Type B pancreatic cell (in vitro differentiated cells): ENCODE measurements at regions not wholly inside any gene's neighbourhood (a gene's known extent, or its start where the extent isn't known, plus 50 kb on each side); places are given as distances from the start of the nearest gene placed in this dataset.

Experiments
- DNase-seq: peaks from one replicate; pipeline ENCODE4 v3.0.0; 2021; ENCODE audit warnings: mixed read lengths; ENCODE audit not compliant: unreplicated experiment; ENCODE audit errors: extremely low spot score
- H3K27ac Mint-ChIP-seq: 2 replicates; pipeline ENCODE4 v1.8.0; 2021; ENCODE audit warnings: mild to moderate bottlenecking, mixed read lengths
- H3K27me3 Mint-ChIP-seq: 2 replicates; pipeline ENCODE4 v1.8.0; 2021; ENCODE audit warnings: mixed read lengths
- H3K36me3 Mint-ChIP-seq: 2 replicates; pipeline ENCODE4 v1.8.0; 2021; ENCODE audit warnings: mixed read lengths
- H3K4me1 Mint-ChIP-seq: one replicate; pipeline ENCODE4 v1.8.0; 2021; ENCODE audit warnings: mixed read lengths; ENCODE audit not compliant: unreplicated experiment
- H3K4me3 Mint-ChIP-seq: 2 replicates; pipeline ENCODE4 v1.8.0; 2021; ENCODE audit warnings: mild to moderate bottlenecking, mixed read lengths
- H3K9me3 Mint-ChIP-seq: 2 replicates; pipeline ENCODE4 v1.8.0; 2021; ENCODE audit warnings: mixed read lengths
- TF ChIP-seq, protein P1 (sequence below): fragments of 200-600 bp; sonication (generic); conservative IDR thresholded peaks from 2 replicates; pipeline ENCODE4 v1.5.0; 2021; ENCODE audit warnings: antibody characterized with exemption, mild to moderate bottlenecking

- H3K4me1 Mint-ChIP-seq: peaks cover 2% of the 10 kb centered on the region
- DNase-seq: no peak
- peaks cover 5% of the 10 kb centered on the region for H3K36me3 Mint-ChIP-seq
- TF ChIP-seq, protein P1, sequence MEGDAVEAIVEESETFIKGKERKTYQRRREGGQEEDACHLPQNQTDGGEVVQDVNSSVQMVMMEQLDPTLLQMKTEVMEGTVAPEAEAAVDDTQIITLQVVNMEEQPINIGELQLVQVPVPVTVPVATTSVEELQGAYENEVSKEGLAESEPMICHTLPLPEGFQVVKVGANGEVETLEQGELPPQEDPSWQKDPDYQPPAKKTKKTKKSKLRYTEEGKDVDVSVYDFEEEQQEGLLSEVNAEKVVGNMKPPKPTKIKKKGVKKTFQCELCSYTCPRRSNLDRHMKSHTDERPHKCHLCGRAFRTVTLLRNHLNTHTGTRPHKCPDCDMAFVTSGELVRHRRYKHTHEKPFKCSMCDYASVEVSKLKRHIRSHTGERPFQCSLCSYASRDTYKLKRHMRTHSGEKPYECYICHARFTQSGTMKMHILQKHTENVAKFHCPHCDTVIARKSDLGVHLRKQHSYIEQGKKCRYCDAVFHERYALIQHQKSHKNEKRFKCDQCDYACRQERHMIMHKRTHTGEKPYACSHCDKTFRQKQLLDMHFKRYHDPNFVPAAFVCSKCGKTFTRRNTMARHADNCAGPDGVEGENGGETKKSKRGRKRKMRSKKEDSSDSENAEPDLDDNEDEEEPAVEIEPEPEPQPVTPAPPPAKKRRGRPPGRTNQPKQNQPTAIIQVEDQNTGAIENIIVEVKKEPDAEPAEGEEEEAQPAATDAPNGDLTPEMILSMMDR: no peak
- peaks cover 12% of the 10 kb centered on the region for H3K9me3 Mint-ChIP-seq
- no peaks in the 10 kb centered on the region for H3K27me3 Mint-ChIP-seq
- H3K27ac Mint-ChIP-seq: peak overlapping the region; percentile 79
- H3K4me3 Mint-ChIP-seq: peak overlapping the region; percentile 11
Measured at GRCh38 chr20:40414843-40415615, 274.0 kb downstream of the MAFB start.

DNA sequence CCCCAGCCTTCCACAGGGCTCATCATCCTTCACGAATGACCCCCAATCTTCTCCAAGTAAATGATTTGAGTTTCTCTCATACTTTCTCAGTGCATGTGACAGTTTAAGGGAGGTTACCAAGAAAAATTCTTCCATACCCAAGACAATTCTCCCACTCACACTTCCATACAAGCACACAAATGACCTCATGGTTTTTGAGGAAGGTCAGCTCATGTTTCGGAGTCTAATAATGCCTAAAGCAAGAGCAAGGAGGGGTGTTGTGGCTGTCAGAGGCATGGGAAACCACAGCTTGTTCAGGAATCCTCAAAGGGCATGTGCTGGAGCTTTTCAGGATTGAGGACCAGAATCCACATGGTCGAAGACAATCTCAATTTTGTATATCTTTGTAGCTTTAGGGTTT is 279.0 kb downstream of the MAFB start:
- no peak overlapping the region for H3K4me3 Mint-ChIP-seq
- H3K4me1 Mint-ChIP-seq: peaks cover 5% of the 10 kb centered on the region
- no peaks in the 10 kb centered on the region for H3K9me3 Mint-ChIP-seq
- H3K27ac Mint-ChIP-seq: no peak overlapping the region
- H3K27me3 Mint-ChIP-seq: no peaks in the 10 kb centered on the region
- no peaks in the 10 kb centered on the region for H3K36me3 Mint-ChIP-seq
- no peak for DNase-seq
- TF ChIP-seq, protein P1: no peak

- TF ChIP-seq, protein P1: no peak
- no peaks in the 10 kb centered on the region for H3K9me3 Mint-ChIP-seq
- H3K36me3 Mint-ChIP-seq: no peaks in the 10 kb centered on the region
- no peak overlapping the region for H3K27ac Mint-ChIP-seq
- DNase-seq: no peak
- no peak overlapping the region for H3K4me3 Mint-ChIP-seq
- peaks cover 6% of the 10 kb centered on the region for H3K4me1 Mint-ChIP-seq
- H3K27me3 Mint-ChIP-seq: no peaks in the 10 kb centered on the region
Measured at GRCh38 chr20:40397467-40397866, 291.6 kb downstream of the MAFB start.

- Mint-ChIP-seq H3K4me3 (no peak overlapping the region), H3K27me3 (no peaks in the 10 kb centered on the region), H3K4me1 (peaks cover 6% of the 10 kb centered on the region), H3K9me3 (no peaks in the 10 kb centered on the region), H3K27ac (no peak overlapping the region), H3K36me3 (no peaks in the 10 kb centered on the region)
- TF ChIP-seq, protein P1: no peak
- DNase-seq: no peak
Measured at GRCh38 chr20:40393197-40394079, 295.6 kb downstream of the MAFB start.

DNA sequence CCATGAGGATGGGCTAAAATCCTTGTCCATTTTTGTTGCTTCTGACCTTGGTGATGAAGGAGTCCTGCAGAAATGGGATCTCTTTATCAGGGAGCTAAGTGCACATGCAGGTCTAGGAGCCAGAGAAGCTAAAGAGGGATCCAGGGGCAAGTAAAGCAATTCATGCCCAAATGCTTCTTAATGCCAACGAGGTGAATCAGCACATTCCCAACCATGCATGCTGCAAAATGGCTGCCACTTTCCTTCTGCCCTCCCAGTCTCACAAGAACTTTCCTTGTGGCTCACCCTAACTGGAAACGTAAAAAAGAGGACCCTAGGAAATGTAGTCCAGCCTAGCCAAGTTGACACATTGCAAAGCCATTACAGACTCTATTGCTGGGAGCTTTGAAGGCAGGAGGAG is 298.4 kb downstream of the MAFB start:
- peaks cover 7% of the 10 kb centered on the region for H3K9me3 Mint-ChIP-seq
- no peaks in the 10 kb centered on the region for H3K27me3 Mint-ChIP-seq
- H3K36me3 Mint-ChIP-seq: no peaks in the 10 kb centered on the region
- H3K27ac Mint-ChIP-seq: no peak overlapping the region
- no peak for DNase-seq
- TF ChIP-seq, protein P1: no peak
- no peaks in the 10 kb centered on the region for H3K4me1 Mint-ChIP-seq
- no peak overlapping the region for H3K4me3 Mint-ChIP-seq
